Hypothalamus (tissue), 51 donors: ENCODE measurements at regions not wholly inside any gene's neighbourhood (a gene's known extent, or its start where the extent isn't known, plus 50 kb on each side); places are given as distances from the start of the nearest gene placed in this dataset.

ENCODE experiments used
- DNase-seq, 51 donors: peaks; one replicate each; lab custom pipeline; 2025; lab: John Stamatoyannopoulos, UW

GRCh38 chr12:114746297-114747011, 62.5 kb upstream of the TBX3 start:
- no peak for DNase-seq

- no peak for DNase-seq
Measured at GRCh38 chr12:114744691-114745090, 60.7 kb upstream of the TBX3 start.

GRCh38 chr12:114744285-114744684, 60.3 kb upstream of the TBX3 start:
- no peak for DNase-seq

- DNase-seq, result no peak
Measured at GRCh38 chr12:114743799-114744198, 59.8 kb upstream of the TBX3 start.

GRCh38 chr12:114743289-114743688, 59.3 kb upstream of the TBX3 start:
- no peak for DNase-seq

- no peak for DNase-seq
Measured at GRCh38 chr12:114742363-114742762, 58.4 kb upstream of the TBX3 start.

GRCh38 chr12:114741940-114742339, 58.0 kb upstream of the TBX3 start:
- DNase-seq, result no peak

- DNase-seq, result no peak
Measured at GRCh38 chr12:114740448-114740847, 56.5 kb upstream of the TBX3 start.

- no peak for DNase-seq
Measured at GRCh38 chr12:114738460-114739184, 54.6 kb upstream of the TBX3 start.

- no peak for DNase-seq
Measured at GRCh38 chr12:114735680-114736374, 51.9 kb upstream of the TBX3 start.

- no peak for DNase-seq
Measured at GRCh38 chr12:114735011-114735410, 51.0 kb upstream of the TBX3 start.

GRCh38 chr12:114733919-114734318, 49.9 kb upstream of the TBX3 start:
- DNase-seq, result no peak
